Motor neuron (in vitro differentiated cells): ENCODE measurements at regions not wholly inside any gene's neighbourhood (a gene's known extent, or its start where the extent isn't known, plus 50 kb on each side); places are given as distances from the start of the nearest gene placed in this dataset.

Experiments used
- ATAC-seq, 8 experiments: fragments of 200-7000 bp; cut with Tn5 transposase; replicated peaks in 6 of 8; 2 replicates each; pipeline ENCODE4 v1.8.0; 2021; ENCODE audit warnings: mild to moderate bottlenecking in 8 of 8, moderate library complexity in 8 of 8
- H3K27ac ChIP-seq, 2 donors: fragments of 250-450 bp; sonication (Bioruptor Pico); 2 replicates each; pipeline ENCODE4 v1.9.0; 2021; ENCODE audit warnings: antibody characterized with exemption in 2 of 2, mild to moderate bottlenecking in 2 of 2, moderate library complexity in 1 of 2
- H3K4me1 ChIP-seq, 2 donors: fragments of 250-450 bp; sonication (Bioruptor Pico); replicated peaks in 1 of 2; 2 replicates each; pipeline ENCODE4 v1.6.1; 2021; ENCODE audit warnings: antibody characterized with exemption in 2 of 2, mild to moderate bottlenecking in 2 of 2, moderate library complexity in 1 of 2
- H3K4me3 ChIP-seq, 5 donors: fragments of 250-450 bp; sonication (Bioruptor Pico); 2 replicates each; pipeline ENCODE4 v1.9.0; 2021; ENCODE audit warnings: antibody characterized with exemption in 5 of 5, mild to moderate bottlenecking in 5 of 5, moderate library complexity in 4 of 5
- WGBS, 10 experiments: fragments of 450-650 bp; shearing (Covaris generic); methylation state at CpG; one replicate each; pipeline ENCODE4 v1.0.0; 2022; 5-methylcytosine and 5-hydroxymethylcytosine counted together
- in situ Hi-C, 9 experiments: fragments of 400-800 bp; cut with MboI; loops; one replicate each; pipeline ENCODE4 v1.15.0; 2021; ENCODE audit warnings: low sequenced_read_pairs in 9 of 9, low pct_unique_long_range_greater_than_20kb in 2 of 9; ENCODE audit not compliant: unreplicated experiment in 9 of 9

DNA sequence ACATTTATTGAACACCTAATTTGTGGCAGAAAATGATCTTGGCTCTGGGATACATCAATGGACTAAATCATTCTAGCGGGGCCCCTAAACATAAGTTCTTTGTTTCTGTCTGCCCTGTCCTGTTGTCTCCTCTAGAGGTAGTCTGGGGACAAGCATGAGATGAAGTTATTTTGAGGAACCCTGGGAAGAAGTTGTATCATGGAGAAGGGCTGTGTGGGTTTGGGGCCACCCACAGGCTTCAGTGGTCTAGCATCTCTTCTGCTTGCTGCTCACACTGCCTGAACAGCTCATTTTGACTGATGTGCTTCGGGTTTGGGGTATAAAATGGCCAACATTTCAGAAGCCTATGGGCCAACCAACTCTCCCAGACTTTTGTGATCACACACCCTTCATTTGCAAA, 50.3 kb upstream of the OSBPL11 start:
- Histone ChIP-seq H3K4me1 (no peaks in the 10 kb centered on the region), H3K4me3 (no peak overlapping the region), H3K27ac (no peak overlapping the region)
- 60 to 90% (median 80%) methylated on average over 1 to 2 of the region's 2 CpGs; no CpG with 5 or more reads in 5 of the 10 experiments for WGBS, 10 experiments
- no peak for ATAC-seq
- in situ Hi-C loops, result no loop called here

GRCh38 chr3:125646581-125646980, 51.3 kb upstream of the OSBPL11 start:
- no peak overlapping the region for H3K27ac ChIP-seq
- WGBS, 10 experiments, result 10 to 100% (median 72%) methylated on average over 1 of the region's 1 CpG; no CpG with 5 or more reads in 4 of the 10 experiments
- in situ Hi-C loops, result no loop called here
- H3K4me1 ChIP-seq, result no peaks in the 10 kb centered on the region
- ATAC-seq, result no peak
- H3K4me3 ChIP-seq, result no peak overlapping the region

DNA sequence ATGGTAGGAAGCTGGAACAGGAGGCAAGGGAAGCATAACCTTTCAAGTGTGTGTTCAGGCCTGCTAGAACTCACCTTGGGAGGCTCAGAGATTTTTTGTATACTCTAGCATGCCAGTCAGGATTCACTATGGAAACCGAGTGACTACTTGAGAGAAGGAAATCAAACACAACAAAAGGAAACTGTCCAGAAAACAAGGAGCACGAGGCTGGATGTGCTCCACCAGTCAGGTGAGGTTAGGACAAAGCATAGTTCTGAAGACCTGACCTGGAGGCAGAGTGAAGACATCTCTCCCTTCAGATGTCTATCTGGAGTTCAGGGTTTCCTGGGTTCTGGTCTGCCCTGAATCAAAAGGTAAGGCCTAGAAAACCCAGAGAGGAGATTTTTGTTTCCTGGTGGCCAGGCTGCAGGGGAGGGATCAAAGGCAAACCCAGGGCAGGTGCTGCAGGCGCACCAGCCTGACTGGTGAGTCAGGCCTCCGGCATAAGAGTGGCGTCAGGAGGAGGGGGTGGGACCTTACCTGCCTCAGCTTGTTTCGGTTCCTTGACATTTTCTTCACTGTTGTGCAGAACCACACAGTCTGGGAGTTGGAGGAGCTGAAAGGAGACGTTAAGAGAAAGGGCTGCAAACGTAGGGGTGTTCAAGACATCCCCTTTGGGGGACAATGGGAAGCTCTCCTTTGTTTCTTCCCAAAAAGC, 52.2 kb upstream of the OSBPL11 start:
- H3K4me3 ChIP-seq, result no peak overlapping the region
- in situ Hi-C loops, result no loop called here
- 32 to 89% (median 62%) methylated on average over 1 to 7 of the region's 8 CpGs; no CpG with 5 or more reads in 2 of the 10 experiments for WGBS, 10 experiments
- no peaks in the 10 kb centered on the region for H3K4me1 ChIP-seq
- H3K27ac ChIP-seq, result no peak overlapping the region
- no peak for ATAC-seq

GRCh38 chr3:125651244-125651643, 55.9 kb upstream of the OSBPL11 start:
- WGBS, 10 experiments, result 80 to 100% (median 89%) methylated on average over 1 to 5 of the region's 5 CpGs; no CpG with 5 or more reads in 2 of the 10 experiments
- no peaks in the 10 kb centered on the region for H3K4me1 ChIP-seq
- H3K27ac ChIP-seq, result no peak overlapping the region
- no peak overlapping the region for H3K4me3 ChIP-seq
- in situ Hi-C loops, result no loop called here
- peak in 5 of 8 experiments; percentile 19 to 79 (median 53) for ATAC-seq

DNA sequence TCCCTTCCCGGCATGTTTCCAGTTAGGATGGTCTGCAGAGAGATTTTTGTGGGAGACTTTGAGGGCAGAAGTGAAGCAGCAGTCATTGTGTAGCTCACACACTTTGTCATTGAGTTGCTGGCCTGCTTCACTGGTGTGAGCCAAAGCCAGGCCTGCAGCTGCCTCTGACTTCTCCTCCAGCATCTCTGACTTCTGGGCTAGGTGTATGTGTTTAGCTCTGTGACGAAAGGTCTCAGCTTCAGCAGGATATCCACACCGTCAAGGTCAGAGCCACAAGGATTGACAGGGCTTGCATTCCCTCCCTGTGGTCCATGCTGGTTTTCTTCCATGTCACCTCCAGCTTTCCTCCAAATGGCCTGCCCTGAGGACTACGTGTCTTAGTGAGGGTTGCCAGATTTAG, 57.1 kb upstream of the OSBPL11 start:
- in situ Hi-C loops, result no loop called here
- Histone ChIP-seq H3K4me1 (no peaks in the 10 kb centered on the region), H3K27ac (no peak overlapping the region), H3K4me3 (no peak overlapping the region)
- 60 to 100% (median 87%) methylated on average over 1 to 3 of the region's 4 CpGs; no CpG with 5 or more reads in 3 of the 10 experiments for WGBS, 10 experiments
- no peak for ATAC-seq

GRCh38 chr3:125654526-125654925, 59.2 kb upstream of the OSBPL11 start:
- 67 to 100% (median 88%) methylated on average over 1 of the region's 1 CpG; no CpG with 5 or more reads in 5 of the 10 experiments for WGBS, 10 experiments
- peak in 1 of 8 experiments; percentile 38 for ATAC-seq
- Histone ChIP-seq H3K4me1 (no peaks in the 10 kb centered on the region), H3K4me3 (no peak overlapping the region), H3K27ac (no peak overlapping the region)
- in situ Hi-C loops, result no loop called here

- no peak overlapping the region for H3K27ac ChIP-seq
- WGBS, 10 experiments, result 34 to 94% (median 85%) methylated on average over 1 to 2 of the region's 2 CpGs; no CpG with 5 or more reads in 2 of the 10 experiments
- in situ Hi-C loops, result no loop called here
- no peaks in the 10 kb centered on the region for H3K4me1 ChIP-seq
- ATAC-seq, result no peak
- H3K4me3 ChIP-seq, result no peak overlapping the region
Observed at GRCh38 chr3:125662675-125663074, 67.4 kb upstream of the OSBPL11 start.

DNA sequence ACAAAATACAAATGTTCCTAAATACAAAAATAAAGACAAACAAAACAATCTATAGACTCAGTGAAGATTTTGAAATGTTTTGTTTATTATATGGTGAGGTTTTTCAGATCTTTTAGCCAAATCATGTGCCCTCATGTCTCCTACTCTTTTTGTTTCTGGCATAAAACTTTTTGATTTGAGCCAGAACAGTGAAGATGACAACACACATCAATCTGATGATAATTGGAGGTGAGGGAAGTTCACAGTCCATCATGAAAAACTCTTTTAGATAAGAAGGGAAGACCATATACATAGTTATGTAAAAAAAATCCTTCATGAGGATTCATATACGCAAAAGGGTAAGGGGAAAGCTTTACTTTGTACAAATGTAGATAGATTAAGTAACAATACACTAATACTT, 75.1 kb upstream of the OSBPL11 start:
- no peak for ATAC-seq
- 9 to 100% (median 79%) methylated on average over 1 of the region's 1 CpG; no CpG with 5 or more reads in 2 of the 10 experiments for WGBS, 10 experiments
- in situ Hi-C loops, result no loop called here
- Histone ChIP-seq H3K4me1 (no peaks in the 10 kb centered on the region), H3K27ac (no peak overlapping the region), H3K4me3 (no peak overlapping the region)

GRCh38 chr3:125670945-125671344, 75.6 kb upstream of the OSBPL11 start:
- no peak for ATAC-seq
- no peak overlapping the region for H3K27ac ChIP-seq
- WGBS, 10 experiments, result 42 to 100% (median 75%) methylated on average over 1 to 4 of the region's 4 CpGs; no CpG with 5 or more reads in 4 of the 10 experiments
- no peak overlapping the region for H3K4me3 ChIP-seq
- in situ Hi-C loops, result no loop called here
- no peaks in the 10 kb centered on the region for H3K4me1 ChIP-seq

- 83 to 94% methylated on average over 8 to 13 of the region's 39 CpGs; no CpG with 5 or more reads in 8 of the 10 experiments for WGBS, 10 experiments
- Histone ChIP-seq H3K4me1 (no peaks in the 10 kb centered on the region), H3K4me3 (no peak overlapping the region), H3K27ac (no peak overlapping the region)
- ATAC-seq, result no peak
- in situ Hi-C loops, result no loop called here
Observed at GRCh38 chr3:125671461-125672243, 76.4 kb upstream of the OSBPL11 start.

- peak in 3 of 8 experiments; percentile 59 to 87 (median 72) for ATAC-seq
Observed at GRCh38 chr3:125675791-125676190, 80.5 kb upstream of the OSBPL11 start.

DNA sequence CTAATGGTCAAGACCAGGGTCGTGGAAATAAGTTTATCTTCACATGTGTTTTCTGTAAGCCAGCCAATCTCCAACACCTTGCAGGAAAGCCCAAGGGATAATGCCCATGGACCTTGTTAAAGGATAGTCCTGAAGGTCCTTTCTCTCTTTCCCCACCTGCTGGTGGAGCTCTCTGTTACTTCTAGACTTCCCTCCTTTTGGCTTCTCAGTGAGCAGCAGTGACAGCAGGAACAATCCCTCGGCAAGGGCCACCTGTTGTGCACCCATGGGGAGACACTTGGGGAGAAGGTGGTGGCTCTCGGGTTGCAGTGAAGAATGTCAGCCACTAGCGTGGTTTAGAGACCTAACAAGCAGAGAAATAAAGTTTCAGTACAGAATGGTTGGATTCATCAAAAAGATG, 84.0 kb upstream of the OSBPL11 start:
- 38 to 77% (median 62%) methylated on average over 2 to 4 of the region's 4 CpGs; no CpG with 5 or more reads in 4 of the 10 experiments for WGBS, 10 experiments
- H3K27ac ChIP-seq, result no peak overlapping the region
- H3K4me3 ChIP-seq, result no peak overlapping the region
- ATAC-seq, result no peak
- in situ Hi-C loops, result no loop called here
- H3K4me1 ChIP-seq, result no peaks in the 10 kb centered on the region

More at GRCh38 chr3:125675791-125676190, 80.5 kb upstream of the OSBPL11 start:
- H3K27ac ChIP-seq, result no peak overlapping the region
- no peaks in the 10 kb centered on the region for H3K4me1 ChIP-seq
- in situ Hi-C loops, result no loop called here
- 30 to 100% (median 76%) methylated on average over 1 to 4 of the region's 4 CpGs; no CpG with 5 or more reads in 2 of the 10 experiments for WGBS, 10 experiments
- H3K4me3 ChIP-seq, result no peak overlapping the region

GRCh38 chr3:125681146-125681545, 85.8 kb upstream of the OSBPL11 start:
- in situ Hi-C loops, result no loop called here
- no peak overlapping the region for H3K27ac ChIP-seq
- no peaks in the 10 kb centered on the region for H3K4me1 ChIP-seq
- WGBS, 10 experiments, result 60 to 96% (median 70%) methylated on average over 1 to 4 of the region's 11 CpGs; no CpG with 5 or more reads in 7 of the 10 experiments
- no peak for ATAC-seq
- no peak overlapping the region for H3K4me3 ChIP-seq
